HG03521 (cell line): ENCODE measurements at regions not wholly inside any gene's neighbourhood (a gene's known extent, or its start where the extent isn't known, plus 50 kb on each side); places are given as distances from the start of the nearest gene placed in this dataset.
A peak's percentile ranks its signal among the peaks of the same experiment; 100 is the strongest.
"Not testable (repeated sequence)": the region's sequence is repeated elsewhere in the genome, so short reads cannot be mapped to it uniquely, and the experiment has no call there.

Source experiments
- ATAC-seq: cut with Tn5 transposase; IDR thresholded peaks from one replicate; pipeline ENCODE4 v1.9.1; 2021; ENCODE audit warnings: mild to moderate bottlenecking, moderate library complexity; ENCODE audit not compliant: unreplicated experiment

DNA sequence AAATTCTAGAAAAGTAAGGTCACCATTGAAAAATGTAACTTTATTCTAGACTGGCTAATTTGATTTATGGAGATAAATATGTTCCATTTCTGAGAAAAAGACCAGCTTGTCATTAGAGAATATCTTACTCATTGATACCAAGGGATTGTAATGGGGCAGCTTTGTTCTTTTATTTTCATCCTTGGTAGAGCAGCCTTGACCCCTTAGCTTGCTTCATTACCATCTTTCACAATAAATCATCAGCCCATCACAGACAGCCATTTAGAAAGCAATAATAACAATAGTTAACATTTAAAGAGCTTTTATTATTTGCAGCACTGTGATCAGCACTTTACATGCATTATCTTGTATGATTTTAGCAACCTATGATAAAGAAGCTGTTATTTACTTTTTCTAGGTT, 253.6 kb downstream of the C3orf38 start:
- no peak for ATAC-seq

DNA sequence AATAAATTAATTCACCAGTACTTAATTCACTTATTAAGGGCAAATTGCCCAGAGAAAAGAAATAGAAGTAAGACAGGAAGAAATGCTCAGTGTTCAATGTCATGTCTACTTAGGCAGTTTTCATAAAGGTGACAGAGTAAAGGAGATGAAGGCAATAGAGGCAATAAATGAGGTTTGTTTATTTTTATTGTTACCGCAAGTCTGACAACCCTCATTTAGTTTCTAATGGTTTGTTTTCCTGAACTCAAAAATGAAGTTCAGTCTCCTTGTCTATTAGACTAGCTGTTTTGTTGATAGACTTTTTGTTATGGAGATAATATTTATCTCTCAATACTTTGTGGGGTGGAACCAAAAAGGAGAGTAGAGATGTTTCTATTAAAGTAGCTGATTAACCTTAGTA, 258.3 kb downstream of the C3orf38 start:
- no peak for ATAC-seq

DNA sequence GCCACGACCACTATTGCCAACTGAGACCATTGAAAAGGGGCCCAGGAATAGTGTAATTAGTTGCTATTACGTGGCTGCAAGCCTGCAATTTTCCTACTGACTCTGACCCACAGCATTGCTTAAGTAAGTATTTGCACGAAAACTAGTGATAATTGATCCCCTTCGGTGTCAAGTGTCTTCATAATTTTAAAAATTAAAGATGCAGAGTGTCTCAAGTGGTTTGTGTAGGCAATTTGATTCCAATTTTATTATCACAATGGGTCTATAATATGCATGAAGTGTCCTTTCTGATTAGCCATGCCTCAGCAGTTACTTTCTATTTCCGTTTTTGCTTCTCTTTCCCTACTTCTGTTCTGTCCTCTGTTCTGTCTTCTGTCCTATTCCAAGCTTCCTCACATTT, 259.2 kb downstream of the C3orf38 start:
- no peak for ATAC-seq

DNA sequence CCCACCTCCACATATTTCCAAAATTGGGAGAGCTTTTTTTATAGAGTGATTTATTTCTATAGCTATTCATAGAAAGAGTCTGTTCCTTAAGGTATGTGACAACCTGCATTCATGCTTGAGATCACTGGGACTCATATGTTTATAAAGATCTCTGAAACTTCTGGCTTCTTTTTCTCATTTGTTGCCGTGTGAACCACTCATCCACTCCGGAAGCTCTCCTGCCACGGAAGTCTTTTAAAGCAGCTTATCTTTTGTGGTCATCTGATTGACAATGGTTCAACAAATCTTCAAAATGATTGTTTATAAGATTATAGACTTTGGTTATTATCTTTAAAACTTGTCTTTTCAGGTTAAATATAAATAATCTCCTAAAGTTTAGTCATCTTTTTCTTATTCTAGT, 260.5 kb downstream of the C3orf38 start:
- no peak for ATAC-seq

- no peak for ATAC-seq
These were observed 262.6 kb downstream of the C3orf38 start for GRCh38 chr3:88412346-88412745.

DNA sequence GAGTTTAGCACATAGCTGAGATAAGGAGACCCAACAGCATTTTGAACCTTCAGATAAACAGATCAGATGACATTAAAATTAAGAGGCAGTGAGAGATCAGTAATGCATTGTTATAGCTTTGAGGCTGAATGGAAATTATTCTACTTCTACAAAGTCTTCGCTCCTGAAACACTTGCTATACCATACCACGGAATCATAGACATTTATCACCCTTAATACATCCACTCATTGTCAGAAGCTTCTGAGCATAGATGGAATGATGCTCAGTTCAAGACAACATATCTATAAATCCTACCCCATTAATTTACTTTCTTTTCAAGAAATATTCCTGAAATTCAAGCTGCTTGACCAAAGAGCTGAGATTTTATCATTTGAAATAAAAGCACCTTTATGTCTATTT, 266.7 kb downstream of the C3orf38 start:
- ATAC-seq, result no peak

DNA sequence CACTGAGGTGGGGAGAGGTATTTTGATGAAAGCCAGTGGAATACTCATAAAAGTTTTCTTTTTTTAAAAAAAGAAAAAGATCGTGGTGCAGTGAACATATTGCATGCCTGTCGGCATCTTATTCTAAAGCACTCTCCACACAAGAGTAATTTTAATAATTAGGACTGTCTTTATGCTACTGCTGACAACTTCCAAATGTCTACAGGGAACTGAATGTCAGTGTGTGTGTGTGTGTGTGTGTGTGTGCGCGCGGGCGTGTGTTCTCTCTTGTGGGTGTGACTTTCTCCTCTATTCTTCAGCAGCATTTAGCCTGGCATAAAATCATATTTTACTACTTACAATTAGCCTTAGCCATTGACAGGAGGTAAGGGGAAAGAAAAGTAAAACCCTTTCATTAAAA, 268.5 kb downstream of the C3orf38 start:
- ATAC-seq, result no peak

DNA sequence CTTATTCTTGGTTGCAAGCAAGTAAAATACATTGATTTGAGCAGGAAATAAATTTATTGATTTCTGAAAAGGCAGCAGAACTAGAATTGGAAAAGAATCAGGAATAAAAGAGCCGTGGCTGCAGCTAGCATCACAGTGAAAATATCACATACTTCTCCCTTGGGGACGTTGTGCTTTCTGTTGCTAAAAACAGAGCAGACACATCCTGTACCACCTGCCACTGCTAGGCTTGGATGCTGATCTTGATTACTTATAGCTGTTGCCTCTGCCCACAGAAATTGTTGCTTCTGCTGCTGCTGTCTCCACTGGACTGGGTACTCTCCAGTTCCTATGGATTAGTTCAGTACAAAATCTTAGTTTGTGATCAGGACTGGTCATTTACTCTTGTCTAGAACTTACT, 283.8 kb downstream of the C3orf38 start:
- peak; percentile 96 for ATAC-seq

- ATAC-seq, result no peak
These were observed 284.2 kb downstream of the C3orf38 start for GRCh38 chr3:88434001-88434400.

- ATAC-seq, result no peak
These were observed 290.9 kb downstream of the C3orf38 start for GRCh38 chr3:88440701-88441100.

GRCh38 chr3:88443066-88443465, 293.3 kb downstream of the C3orf38 start:
- ATAC-seq, result no peak

- no peak for ATAC-seq
These were observed 294.5 kb downstream of the C3orf38 start for GRCh38 chr3:88444251-88444650.

DNA sequence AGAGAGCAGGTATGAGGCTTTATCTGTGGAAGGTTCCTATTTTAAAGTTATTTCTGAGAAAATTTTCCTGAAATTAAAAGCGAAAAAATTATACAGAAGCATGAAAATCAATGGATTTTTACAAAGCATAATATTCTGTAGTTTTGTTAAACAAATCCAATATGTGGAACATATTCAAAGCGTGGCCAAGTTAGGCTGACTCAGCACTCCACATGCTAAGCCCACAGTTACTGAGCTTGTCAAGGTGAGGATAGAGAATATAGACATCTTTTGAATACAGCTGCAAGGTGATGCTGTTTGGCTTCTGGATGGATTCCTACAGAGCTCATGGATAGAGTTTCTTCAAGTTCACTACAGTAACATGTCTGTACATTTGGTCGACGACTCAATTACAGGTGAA, 302.5 kb downstream of the C3orf38 start:
- ATAC-seq, result no peak

DNA sequence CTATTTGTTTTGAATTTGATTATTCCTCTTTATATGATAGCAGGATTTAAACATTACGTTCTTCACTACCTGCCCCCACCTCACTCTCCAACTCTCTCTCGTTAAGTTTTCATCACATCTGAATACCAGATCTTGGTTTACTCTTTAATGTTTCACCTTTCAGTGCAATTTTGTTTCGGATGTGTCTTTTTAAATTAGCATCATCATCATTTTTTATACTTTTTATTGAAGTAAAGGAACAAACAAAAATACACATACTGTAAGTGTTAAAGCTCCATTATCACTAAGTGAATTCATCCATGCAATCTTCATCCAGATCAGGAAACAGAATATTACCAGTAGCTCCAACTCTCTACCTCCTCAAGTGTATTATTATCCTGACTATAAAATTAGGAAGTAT, 310.6 kb downstream of the C3orf38 start:
- no peak for ATAC-seq

GRCh38 chr3:88462230-88462629, 312.5 kb downstream of the C3orf38 start:
- ATAC-seq, result no peak

DNA sequence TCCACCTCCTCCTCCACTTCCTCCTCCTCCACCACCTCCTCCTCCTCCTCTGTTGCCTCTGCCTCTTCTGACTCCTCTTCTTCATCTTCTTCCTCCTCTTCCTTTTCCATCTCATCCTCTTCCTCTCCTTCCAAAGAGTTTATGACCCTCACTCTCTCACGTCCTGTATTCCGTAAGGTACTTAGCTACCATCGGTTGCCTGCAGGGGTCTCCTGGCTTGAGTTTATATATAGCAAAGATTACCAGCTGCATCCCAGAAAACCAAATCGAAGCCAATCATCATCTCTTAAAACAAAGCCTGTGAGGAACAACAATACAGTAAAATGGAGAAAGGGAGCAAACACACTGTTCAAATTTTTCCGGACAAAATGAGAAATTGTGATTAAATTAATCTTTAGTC, 317.4 kb downstream of the C3orf38 start:
- ATAC-seq, result no peak

GRCh38 chr3:88469216-88469615, 319.5 kb downstream of the C3orf38 start:
- ATAC-seq, result no peak

GRCh38 chr3:88478460-88478859, 328.7 kb downstream of the C3orf38 start:
- no peak for ATAC-seq

DNA sequence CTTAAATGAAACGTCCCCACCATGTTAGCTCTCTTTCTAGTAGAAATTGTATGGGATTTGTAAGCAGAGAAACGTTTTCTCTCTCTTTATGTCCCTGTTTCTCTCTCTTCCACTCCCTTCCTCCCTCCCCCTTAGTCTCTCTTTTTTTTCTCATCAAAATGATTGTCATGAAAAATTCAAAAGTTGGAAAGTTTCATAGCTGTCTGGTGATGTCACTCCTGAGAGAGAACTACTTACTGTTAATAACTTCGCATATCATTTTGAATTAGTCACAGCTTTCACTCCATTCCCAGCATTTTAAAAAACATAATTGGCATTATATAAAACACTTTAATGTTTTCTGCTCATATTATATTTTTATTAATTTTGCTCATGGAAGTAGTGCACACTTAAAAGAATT, 331.1 kb downstream of the C3orf38 start:
- ATAC-seq, result no peak

- ATAC-seq, result no peak
These were observed 335.2 kb downstream of the C3orf38 start for GRCh38 chr3:88485001-88485400.

- not testable (repeated sequence) for ATAC-seq
These were observed 359.1 kb downstream of the C3orf38 start for GRCh38 chr3:88508818-88509217.

GRCh38 chr3:88509582-88509981, 359.8 kb downstream of the C3orf38 start:
- ATAC-seq, result no peak

- ATAC-seq, result no peak
These were observed 378.7 kb downstream of the C3orf38 start for GRCh38 chr3:88528494-88528893.

GRCh38 chr3:88534534-88534933, 384.8 kb downstream of the C3orf38 start:
- ATAC-seq, result no peak
